NCI-H1694 treated with DMSO at 0.1 percent for 48 hours (cell line): ENCODE measurements at regions not wholly inside any gene's neighbourhood (a gene's known extent, or its start where the extent isn't known, plus 50 kb on each side); places are given as distances from the start of the nearest gene placed in this dataset.
"Not testable (repeated sequence)": the region's sequence is repeated elsewhere in the genome, so short reads cannot be mapped to it uniquely, and the experiment has no call there.

ENCODE experiments used
- DNase-seq: peaks from one replicate; lab custom pipeline; 2025; lab: John Stamatoyannopoulos, UW

DNA sequence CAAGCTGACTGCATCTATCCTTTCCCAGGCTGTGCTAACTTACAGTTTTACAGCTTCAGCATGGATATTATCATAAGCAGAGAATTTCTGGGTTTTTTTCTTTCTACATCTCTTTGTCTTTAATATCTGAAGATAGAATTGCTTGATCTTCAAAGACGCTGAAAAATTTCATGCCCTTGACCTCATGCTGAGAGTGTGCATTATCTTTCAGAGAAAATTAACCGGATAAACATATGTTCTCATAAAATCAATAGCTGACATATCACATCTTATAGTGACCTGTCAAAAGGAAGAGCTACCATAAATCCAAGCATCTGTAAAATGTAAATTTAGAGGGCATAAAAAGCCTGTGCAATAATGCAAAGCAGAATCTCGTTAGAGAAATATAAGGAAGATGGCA, 1704.1 kb upstream of the FLRT2 start:
- DNase-seq: no peak

GRCh38 chr14:83826838-83827237, 1703.1 kb upstream of the FLRT2 start:
- DNase-seq: no peak

GRCh38 chr14:83827383-83827782, 1702.6 kb upstream of the FLRT2 start:
- DNase-seq: no peak

- DNase-seq: no peak
Observed at GRCh38 chr14:83828406-83828805, 1701.5 kb upstream of the FLRT2 start.

- no peak for DNase-seq
Observed at GRCh38 chr14:83830316-83830715, 1699.6 kb upstream of the FLRT2 start.

- DNase-seq: no peak
Observed at GRCh38 chr14:83838226-83838625, 1691.7 kb upstream of the FLRT2 start.

DNA sequence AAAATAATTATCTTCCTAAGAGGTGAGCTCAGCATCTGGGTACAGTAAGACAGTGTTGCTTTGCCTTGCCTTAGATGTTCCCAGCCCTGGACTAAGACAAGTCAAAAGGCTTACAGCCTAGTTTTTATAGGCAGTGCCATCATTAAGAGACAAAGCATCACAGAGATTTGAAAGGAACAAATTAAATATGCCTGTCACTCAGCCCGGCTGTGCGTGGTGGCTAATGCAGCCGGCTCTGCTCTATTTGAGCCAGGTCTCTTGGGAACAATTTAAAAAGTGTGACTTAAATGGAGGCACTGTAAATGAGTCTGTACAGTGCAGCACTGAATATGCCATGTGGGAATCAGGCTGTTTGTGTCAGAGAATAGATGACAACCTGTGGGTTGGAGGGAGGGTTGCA, 1687.4 kb upstream of the FLRT2 start:
- peak; percentile 41 for DNase-seq

DNA sequence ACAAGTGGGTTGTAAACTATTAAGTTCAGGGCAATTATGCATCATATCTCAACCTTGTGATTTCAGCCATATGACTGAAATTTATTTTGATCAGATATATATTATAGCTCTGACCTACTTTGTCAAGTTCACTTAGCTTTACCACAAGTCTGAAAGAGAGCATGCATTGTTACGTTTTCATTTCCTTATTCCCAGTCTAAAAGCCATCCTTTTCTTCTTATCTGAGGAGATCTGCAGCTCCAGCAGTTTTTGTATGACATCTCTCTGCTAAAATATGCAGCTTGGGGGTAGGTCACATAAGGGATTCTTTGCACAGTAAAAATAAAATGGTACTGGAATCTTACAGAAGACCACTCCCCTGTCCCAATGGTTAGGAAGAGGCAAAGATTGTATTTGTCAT, 1682.8 kb upstream of the FLRT2 start:
- no peak for DNase-seq

DNA sequence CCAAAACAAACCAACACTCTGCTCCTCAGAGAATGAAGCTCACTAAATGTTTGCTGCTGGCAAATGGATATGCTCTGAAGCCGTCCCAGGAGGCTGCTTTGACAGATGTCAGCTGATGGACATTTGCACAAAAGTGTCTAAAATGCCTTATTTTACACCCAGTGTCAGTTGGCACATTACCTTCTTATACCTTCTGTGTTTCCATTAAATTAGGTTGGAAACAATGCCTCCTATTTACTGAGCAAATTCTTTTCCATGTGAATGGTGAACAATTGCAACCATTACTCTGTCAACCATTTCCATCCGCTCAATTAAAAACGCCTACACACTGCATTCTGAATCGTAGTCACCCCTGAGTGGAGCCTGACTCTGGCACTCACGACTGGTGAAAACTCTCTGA, 1679.9 kb upstream of the FLRT2 start:
- no peak for DNase-seq

GRCh38 chr14:83856334-83856733, 1673.6 kb upstream of the FLRT2 start:
- no peak for DNase-seq

DNA sequence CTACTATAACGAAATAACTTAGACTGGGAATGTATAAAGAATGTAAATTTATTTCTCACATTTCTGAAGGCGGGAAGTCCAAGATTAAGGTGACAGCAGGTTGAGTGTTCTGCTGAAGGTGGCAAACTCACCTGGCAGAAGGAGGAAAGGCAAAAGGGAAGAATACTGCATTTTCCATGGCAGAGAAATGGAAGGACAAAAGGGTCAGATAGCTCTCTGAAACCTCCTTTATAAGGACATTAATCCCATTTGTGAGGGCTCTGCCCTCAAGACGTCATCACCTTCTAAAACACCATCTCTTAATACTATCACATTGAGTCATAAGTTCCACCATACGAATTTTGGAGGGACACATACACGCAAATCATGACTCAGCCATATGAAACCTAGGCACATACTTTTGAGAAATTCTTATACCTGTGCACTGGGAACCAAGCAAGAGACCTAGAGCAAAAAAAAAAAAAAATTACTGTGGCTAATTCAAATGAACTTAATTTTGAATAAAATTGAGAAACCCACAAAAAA, 1669.3 kb upstream of the FLRT2 start:
- no peak for DNase-seq

DNA sequence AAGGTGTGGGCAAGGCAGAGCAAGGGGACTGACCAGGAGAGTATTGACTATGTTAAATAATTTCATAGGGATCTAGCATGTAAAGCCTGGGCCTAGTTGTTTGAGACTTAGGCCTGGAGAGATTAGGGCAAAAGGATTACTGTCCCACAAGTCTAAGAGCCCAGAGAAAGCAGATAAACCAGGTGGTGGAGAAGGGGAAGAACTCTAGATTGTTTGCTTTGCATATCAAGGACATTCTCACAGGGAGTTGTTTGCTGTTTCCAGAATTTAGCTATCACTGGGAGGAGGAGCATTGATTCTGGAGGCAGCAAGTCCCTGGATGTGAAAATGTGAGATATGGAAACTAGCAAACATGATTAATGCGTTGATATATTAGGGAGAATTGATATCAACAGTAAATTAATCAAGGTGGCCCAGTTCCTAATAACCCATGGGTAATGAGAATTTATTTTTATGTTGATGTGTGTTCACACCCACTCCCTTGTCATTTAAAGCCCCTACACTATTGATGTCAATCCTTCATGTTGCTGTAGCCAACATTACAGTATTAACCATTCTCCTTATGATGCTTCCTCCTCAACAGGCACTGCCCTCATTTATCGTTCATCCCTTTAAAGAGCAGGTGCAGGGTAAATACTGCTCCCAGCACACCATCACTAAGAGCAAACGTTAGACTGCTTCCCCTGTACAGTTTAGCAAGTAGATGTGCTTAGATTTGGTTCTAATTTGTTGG, 1666.7 kb upstream of the FLRT2 start:
- DNase-seq: peak; percentile 20

DNA sequence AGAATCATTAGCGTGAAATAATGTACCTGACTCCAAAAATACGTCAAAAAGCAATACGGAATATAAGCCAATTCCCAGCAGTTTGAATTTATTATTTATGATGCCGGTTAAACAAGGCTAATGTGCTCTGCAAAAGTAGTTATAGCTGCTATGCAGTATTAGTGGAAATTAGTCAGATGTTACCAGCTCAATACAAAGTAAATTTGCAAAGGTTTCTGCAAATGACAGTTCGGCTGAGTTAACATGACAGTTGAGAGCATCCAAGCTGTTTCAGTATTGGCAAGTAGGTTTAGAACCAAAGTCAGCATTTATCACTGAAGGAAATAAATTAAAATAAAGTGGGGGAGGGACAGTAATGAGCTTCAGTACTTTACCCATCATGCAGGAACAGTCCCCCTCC, 1665.8 kb upstream of the FLRT2 start:
- DNase-seq: peak; percentile 80

DNA sequence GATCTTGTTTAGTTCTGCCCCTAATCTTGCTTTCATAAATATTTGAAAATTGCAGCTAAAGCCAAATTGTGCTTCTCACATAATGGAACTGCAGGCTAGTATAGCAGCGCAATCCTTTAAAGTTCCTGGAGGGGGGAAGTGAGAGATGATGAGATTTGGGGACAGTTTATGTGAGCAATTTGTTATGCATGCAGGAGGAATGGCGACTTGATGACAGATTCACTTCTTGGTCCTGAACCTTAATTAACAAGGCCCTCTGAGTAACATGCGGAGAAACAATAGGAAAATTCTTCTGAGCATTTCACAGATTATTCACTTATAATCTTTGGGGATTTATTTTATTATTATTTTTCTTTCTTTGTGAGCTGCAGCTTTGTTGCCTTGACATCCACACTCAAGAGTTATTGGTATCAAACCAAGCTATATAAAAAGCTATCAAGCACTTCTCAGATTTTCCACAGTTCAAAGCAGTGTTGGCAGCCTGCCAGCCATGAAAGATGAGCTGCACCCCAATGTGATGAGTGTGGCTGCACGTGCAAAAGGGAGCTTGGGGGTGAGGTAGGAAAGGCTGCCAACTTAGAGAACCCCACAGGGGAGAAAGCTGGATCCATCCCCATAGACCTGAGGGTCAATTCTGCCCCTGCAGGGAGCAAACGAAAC, 1662.2 kb upstream of the FLRT2 start:
- DNase-seq: no peak

GRCh38 chr14:83870546-83871270, 1659.2 kb upstream of the FLRT2 start:
- no peak for DNase-seq

DNA sequence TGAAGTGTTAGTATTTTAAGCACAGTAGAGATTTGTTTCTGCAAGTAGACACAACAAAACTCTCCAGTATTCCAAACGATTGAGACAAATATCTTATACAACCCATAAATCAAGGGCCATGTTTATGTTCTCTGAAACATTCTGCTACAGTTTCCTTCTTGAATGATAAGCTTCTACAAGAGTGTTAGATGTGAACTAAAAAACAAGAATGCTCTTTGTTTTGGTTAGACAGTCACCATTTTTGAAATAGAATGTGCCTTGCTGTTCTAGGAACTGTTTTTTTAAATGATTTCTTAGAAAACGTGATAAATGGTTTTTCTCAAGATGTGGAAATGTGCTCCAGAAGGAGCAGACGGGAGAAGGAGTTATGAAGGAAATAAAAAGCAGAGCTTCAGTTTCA, 1656.3 kb upstream of the FLRT2 start:
- no peak for DNase-seq

DNA sequence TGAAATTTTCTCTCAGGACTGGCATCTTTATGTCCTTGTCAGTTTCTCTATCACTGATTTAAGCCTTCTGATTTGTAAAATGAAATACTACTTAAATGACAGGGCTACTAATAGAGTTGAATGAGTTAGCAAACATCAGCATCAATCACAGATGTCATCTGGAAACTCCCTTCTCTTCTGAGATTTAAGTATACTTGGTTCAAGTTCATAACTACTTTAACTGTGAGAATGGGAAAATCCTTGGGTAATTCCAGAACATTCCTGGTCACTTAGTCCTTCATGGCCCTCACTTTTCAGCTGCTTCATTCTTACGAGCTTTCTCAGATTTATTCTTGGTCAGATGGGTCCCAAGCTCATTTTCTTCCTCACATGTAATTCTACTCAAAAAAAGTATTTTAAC, 1655.3 kb upstream of the FLRT2 start:
- no peak for DNase-seq

- DNase-seq: no peak
Observed at GRCh38 chr14:83883732-83884131, 1646.2 kb upstream of the FLRT2 start.

DNA sequence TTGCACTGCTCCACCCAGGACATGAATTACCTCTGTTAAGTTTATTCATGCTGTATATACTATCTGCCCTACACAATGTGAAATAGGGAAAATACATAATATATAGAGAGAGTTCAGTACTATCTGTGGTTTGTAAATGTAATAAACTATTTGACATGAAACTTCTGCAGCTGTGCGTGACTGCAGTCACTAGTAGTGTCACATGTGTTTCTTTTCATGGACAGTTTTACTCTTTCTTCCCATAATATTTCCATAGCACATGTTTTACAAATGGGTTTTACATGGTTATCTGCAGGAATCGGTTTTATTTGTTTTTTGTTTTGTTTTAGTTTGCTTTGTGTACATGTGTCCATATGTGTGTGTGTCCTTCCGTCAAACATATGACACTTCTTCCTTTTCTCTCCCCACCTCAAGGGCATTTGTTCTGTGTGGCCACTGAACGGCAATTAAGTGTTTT, 1644.1 kb upstream of the FLRT2 start:
- no peak for DNase-seq

DNA sequence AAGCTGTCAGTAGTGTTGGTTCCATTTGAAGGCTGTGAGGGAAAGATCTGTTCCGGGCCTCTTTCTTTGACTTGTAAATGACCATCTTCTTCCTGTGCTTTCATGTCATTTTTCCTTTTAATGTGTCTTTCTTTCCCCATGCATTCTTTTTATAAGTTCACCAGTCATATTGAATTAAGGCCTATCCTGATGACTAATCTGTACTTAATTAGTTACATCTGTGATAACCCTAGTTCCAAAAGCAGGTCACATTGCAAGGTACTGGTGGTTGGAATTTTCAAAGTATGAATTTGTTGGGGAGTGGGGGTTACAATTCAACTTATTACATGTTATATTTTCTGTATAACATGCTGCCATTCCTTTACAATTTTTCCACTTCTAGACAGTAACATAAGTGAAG, 1642.1 kb upstream of the FLRT2 start:
- DNase-seq: no peak

DNA sequence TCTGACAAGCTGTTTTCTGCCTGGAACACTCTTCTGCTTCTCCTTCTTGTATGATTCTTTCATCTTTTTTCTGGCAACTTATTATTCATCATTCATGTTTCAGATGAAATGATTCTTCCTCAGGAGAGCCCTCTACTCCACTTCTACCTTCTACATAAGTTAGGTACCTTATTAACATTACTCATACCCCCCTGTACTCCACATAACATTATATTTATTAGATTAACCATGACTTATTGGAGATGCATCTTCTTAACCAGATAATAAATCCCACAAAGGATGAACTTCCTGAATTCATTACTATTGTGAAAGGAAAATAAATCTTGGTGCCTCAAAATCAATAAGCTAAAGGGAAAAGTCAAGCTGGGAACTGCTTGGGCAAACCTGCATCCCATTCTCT, 1636.5 kb upstream of the FLRT2 start:
- no peak for DNase-seq

DNA sequence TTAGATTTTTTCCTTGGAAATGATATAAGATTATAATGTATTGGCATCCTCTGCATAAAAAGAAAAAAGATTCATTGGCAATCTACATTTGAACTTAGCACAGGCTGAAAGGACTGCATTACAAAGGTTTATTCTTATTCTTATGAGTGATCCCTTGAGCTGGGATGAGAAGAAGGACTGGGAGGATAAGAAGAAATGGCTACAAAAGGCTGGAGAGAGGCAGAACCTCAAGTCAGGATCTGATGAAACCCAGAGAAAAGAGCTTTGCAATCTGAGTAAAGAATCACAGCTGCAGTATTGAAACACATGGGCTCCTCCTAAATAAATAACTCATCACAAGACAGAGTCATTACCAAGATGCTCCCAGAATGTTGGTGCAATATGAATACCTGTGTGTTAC, 1635.4 kb upstream of the FLRT2 start:
- DNase-seq: no peak

DNA sequence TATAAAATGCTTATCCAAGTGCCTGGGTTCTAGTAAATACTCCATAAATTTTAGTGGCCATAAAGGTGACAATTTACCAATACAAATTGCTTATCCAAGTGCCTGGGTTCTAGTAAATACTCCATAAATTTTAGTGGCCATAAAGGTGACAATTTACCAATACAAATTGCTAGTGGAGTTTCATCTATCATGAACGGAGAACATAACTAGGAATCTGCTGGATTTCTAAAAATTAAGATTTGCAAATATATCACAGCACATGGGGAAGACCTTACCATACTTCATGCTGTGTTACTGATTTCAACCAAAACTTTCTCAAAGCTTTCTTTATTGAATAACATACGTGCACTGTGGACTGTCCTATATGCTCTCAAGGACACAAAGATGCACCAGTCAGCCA, 1631.4 kb upstream of the FLRT2 start:
- not testable (repeated sequence) for DNase-seq
